H7 (cell line): ENCODE measurements at regions not wholly inside any gene's neighbourhood (a gene's known extent, or its start where the extent isn't known, plus 50 kb on each side); places are given as distances from the start of the nearest gene placed in this dataset.
"Not testable (repeated sequence)": the region's sequence is repeated elsewhere in the genome, so short reads cannot be mapped to it uniquely, and the experiment has no call there.

ENCODE experiments used
- DNase-seq: peaks from one replicate; pipeline ENCODE4 v3.0.0; 2012
- H3K27me3 ChIP-seq: 2 replicates; pipeline ENCODE4 v1.6.0; 2011; ENCODE audit warnings: mild to moderate bottlenecking, low read length; ENCODE audit not compliant: control insufficient read depth, insufficient read depth
- H3K36me3 ChIP-seq: replicated peaks from 2 replicates; pipeline ENCODE4 v1.5.1; 2011; ENCODE audit warnings: low read length; ENCODE audit not compliant: control insufficient read depth, insufficient read depth
- H3K4me3 ChIP-seq: 2 replicates; pipeline ENCODE4 v1.5.1; 2011; ENCODE audit warnings: low read depth, mild to moderate bottlenecking, control low read depth, low read length, moderate library complexity; ENCODE audit not compliant: insufficient read depth

- H3K36me3 ChIP-seq, DNase-seq, H3K27me3 ChIP-seq, H3K4me3 ChIP-seq: not testable (repeated sequence)
Measured at GRCh38 chr5:85654144-85654543, 963.6 kb upstream of the COX7C start.

GRCh38 chr5:85656050-85656449 is 961.7 kb upstream of the COX7C start:
- no peaks in the 10 kb centered on the region for H3K27me3 ChIP-seq
- DNase-seq, result no peak
- H3K36me3 ChIP-seq, result no peaks in the 10 kb centered on the region
- H3K4me3 ChIP-seq, result no peak overlapping the region

DNA sequence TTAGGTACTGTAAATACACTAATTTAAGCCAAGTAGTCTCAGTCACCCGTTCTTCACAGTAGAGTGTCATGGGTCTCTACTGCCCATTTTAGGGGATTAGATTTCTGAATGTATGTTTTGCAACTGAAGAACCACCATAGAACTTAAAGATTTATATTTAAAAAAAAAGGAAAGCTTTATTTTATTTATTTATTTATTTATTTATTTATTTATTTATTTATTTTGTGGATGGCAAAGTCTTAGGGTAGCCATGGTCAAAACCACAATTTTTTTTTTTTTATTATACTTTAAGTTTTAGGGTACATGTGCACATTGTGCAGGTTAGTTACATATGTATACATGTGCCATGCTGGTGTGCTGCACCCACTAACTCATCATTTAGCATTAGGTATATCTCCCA is 960.4 kb upstream of the COX7C start:
- not testable (repeated sequence) for H3K36me3 ChIP-seq, H3K4me3 ChIP-seq, DNase-seq, H3K27me3 ChIP-seq

- not testable (repeated sequence) for DNase-seq, H3K27me3 ChIP-seq, H3K36me3 ChIP-seq
- 0 out of 2 replicates have a peak overlapping the region, but pooled peaks have one; percentile 3 for H3K4me3 ChIP-seq
Measured at GRCh38 chr5:85662969-85663707, 954.6 kb upstream of the COX7C start.

DNA sequence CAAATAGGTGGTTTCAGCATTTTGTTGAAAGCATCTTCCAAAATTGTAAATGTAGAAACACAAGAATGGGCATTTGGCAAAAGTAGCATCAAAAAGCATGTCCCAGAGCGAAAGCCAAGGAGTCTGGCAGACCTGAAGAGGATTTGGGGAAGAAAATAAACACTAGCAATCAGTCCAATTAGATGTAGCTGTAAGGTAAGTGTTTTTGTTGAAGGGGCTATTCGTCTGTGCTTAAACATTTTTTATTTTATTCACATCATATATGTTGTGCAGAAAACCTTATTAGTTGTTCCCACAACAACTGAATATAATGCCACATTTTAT is 954.1 kb upstream of the COX7C start:
- DNase-seq, result no peak
- Histone ChIP-seq H3K27me3 (no peaks in the 10 kb centered on the region), H3K4me3 (0 out of 2 replicates have a peak overlapping the region, but pooled peaks have one; percentile 3), H3K36me3 (no peaks in the 10 kb centered on the region)

GRCh38 chr5:85670417-85670816 is 947.3 kb upstream of the COX7C start:
- no peaks in the 10 kb centered on the region for H3K36me3 ChIP-seq
- DNase-seq, result no peak
- H3K27me3 ChIP-seq, result no peaks in the 10 kb centered on the region
- H3K4me3 ChIP-seq, result no peak overlapping the region

DNA sequence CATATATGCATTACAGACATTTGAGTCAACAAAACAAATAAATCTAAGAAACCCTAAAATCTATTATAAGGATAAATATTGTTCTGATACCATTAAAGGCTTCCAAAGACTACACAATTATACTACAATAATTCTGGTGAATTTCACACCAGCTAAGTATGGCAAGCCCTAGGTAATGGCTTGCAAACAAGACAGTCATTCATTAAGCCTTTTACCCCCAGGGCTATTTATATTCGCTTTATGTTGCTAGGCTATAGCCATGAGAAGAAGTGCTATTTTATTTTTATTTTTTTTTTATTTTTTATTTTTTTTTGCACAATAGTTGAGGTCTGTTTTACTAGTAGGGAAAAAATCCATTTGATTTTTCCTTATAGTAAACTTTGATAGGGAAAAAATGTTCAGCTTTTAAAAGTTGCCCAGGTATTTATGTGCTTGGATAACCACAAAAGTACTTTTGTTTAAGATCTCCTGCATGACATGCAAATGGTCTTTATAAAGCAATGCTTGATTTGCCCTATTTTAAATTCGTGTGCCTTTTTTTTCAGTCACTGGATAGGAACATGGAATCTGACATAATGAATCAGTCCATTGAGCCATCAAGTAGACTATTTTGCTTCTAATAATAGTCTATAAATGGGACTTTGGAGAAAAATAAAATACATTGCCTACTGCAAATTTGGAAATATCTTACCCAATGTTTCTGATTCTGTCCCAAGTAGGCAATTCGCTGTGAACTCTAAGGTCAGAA is 946.3 kb upstream of the COX7C start:
- H3K27me3 ChIP-seq, result no peaks in the 10 kb centered on the region

GRCh38 chr5:85681871-85682270 is 935.9 kb upstream of the COX7C start:
- no peak for DNase-seq
- Histone ChIP-seq H3K36me3 (no peaks in the 10 kb centered on the region), H3K4me3 (no peak overlapping the region), H3K27me3 (no peaks in the 10 kb centered on the region)

More for the DNA sequence above, 946.3 kb upstream of the COX7C start:
- Histone ChIP-seq H3K36me3 (no peaks in the 10 kb centered on the region), H3K4me3 (no peak overlapping the region)
- DNase-seq, result no peak

- Histone ChIP-seq H3K27me3 (no peaks in the 10 kb centered on the region), H3K36me3 (no peaks in the 10 kb centered on the region), H3K4me3 (no peak overlapping the region)
- no peak for DNase-seq
Measured at GRCh38 chr5:85684351-85684750, 933.4 kb upstream of the COX7C start.

GRCh38 chr5:85703296-85703695 is 914.4 kb upstream of the COX7C start:
- no peak overlapping the region for H3K4me3 ChIP-seq
- H3K27me3 ChIP-seq, result no peaks in the 10 kb centered on the region
- no peaks in the 10 kb centered on the region for H3K36me3 ChIP-seq
- no peak for DNase-seq

GRCh38 chr5:85709728-85710127 is 908.0 kb upstream of the COX7C start:
- Histone ChIP-seq H3K36me3 (no peaks in the 10 kb centered on the region), H3K4me3 (no peak overlapping the region), H3K27me3 (no peaks in the 10 kb centered on the region)
- DNase-seq, result no peak

GRCh38 chr5:85716344-85717202 is 901.2 kb upstream of the COX7C start:
- no peaks in the 10 kb centered on the region for H3K27me3 ChIP-seq
- H3K36me3 ChIP-seq, result no peaks in the 10 kb centered on the region
- H3K4me3 ChIP-seq, result no peak overlapping the region
- no peak for DNase-seq

DNA sequence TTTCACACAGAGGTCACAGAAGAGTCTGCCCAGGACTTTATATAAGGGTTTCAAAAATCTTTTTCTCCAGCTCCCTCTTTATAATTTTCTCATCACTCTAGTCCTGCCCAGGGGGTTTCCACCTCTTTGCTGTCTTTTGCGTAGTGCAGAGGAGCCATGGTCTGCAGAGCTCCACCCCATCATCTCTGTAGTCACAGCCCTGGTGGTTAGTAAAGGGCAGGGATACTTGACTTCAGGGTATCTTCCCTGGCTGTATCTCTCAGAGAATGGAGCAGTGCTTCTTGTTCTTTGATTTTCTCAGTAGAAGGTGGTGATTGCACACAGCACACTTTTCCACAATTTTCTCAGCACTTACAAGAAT is 900.6 kb upstream of the COX7C start:
- Histone ChIP-seq H3K36me3 (no peaks in the 10 kb centered on the region), H3K27me3 (no peaks in the 10 kb centered on the region), H3K4me3 (no peak overlapping the region)
- DNase-seq, result peak; percentile 1

GRCh38 chr5:85732185-85732584 is 885.6 kb upstream of the COX7C start:
- no peaks in the 10 kb centered on the region for H3K36me3 ChIP-seq
- no peak for DNase-seq
- H3K4me3 ChIP-seq, result no peak overlapping the region
- H3K27me3 ChIP-seq, result no peaks in the 10 kb centered on the region

DNA sequence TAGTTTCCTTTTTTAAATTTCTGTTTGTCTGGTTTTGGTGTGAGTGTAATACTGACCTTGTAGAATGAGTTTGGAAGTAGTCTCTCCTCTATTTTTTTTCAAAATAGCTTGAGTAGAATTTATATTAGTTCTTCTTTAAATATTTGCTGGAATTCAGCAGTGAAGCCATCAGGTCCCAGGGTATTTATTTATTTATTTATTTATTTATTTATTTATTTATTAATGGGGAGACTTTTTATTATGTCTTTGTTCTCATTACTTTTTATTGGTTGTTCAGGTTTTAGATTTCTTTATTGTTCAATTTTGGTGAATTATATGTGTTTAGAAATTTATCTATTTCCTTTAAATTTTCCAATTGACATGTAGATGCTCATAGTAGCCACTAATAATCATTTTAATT is 875.8 kb upstream of the COX7C start:
- Histone ChIP-seq H3K36me3 (no peaks in the 10 kb centered on the region), H3K4me3 (no peak overlapping the region), H3K27me3 (no peaks in the 10 kb centered on the region)
- no peak for DNase-seq
